SU-DHL-6 (cell line): ENCODE measurements at regions not wholly inside any gene's neighbourhood (a gene's known extent, or its start where the extent isn't known, plus 50 kb on each side); places are given as distances from the start of the nearest gene placed in this dataset.
"Not testable (repeated sequence)": the region's sequence is repeated elsewhere in the genome, so short reads cannot be mapped to it uniquely, and the experiment has no call there.

Experiments
- EZH2phosphoT487 ChIP-seq: fragments of 200-600 bp; sonication (generic), shearing (Covaris generic); conservative IDR thresholded peaks from 2 replicates; pipeline ENCODE4 v1.6.1; 2018; ENCODE audit warnings: mild to moderate bottlenecking, antibody characterized with exemption, low read length, moderate library complexity, mixed read lengths
- TF ChIP-seq, protein P1 (sequence below): fragments of 200-600 bp; sonication (generic); IDR thresholded peaks from one replicate; pipeline ENCODE4 v1.5.1; 2017; ENCODE audit warnings: antibody characterized with exemption, mild to moderate bottlenecking, low read length, moderate library complexity; ENCODE audit not compliant: insufficient read depth, poor library complexity, severe bottlenecking

DNA sequence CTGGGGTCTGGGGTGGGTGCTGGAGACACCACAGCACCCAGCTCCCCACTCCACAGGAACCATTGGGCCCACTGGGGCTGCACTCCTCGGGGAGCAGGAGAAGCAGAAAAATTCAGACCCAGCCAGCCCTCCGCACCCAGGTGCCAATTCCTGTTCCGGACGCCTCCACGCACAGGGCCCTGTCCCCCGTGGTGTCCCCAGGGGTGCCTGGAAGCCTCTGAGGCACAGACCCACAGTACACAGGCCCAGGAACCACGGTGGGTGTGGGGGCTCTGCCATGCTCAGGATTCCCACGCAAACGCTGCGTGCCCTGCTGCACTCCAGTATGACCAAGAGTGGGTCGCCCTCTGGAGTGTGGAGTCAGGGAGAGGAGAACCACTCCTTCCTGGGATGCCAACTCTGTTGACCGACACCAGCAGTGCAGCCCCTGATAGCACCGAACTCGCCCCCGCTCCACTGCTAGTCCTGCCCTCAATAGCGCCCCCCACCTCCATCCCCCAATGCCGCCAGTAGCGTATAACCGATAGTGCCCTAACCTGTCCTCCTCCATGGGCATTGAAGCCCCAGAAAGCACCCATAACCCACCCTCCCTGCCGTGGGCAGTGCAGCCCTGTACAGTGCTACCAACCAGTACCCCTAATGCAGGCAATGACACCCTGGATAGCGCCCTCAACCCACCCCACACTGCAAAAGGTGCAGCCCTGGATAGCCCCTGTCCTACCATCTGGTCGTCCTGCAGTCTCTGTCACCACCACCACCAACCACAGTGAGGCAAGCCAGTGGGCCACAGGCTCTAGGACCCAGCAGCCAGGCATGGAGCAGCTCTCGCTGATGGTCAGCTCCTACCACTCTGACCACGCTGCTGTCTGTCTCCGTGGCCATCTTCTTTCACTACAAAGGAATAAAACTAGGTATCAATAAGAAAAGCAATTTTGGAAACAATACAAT, 2877.2 kb downstream of the RPIA start:
- TF ChIP-seq, protein P1, sequence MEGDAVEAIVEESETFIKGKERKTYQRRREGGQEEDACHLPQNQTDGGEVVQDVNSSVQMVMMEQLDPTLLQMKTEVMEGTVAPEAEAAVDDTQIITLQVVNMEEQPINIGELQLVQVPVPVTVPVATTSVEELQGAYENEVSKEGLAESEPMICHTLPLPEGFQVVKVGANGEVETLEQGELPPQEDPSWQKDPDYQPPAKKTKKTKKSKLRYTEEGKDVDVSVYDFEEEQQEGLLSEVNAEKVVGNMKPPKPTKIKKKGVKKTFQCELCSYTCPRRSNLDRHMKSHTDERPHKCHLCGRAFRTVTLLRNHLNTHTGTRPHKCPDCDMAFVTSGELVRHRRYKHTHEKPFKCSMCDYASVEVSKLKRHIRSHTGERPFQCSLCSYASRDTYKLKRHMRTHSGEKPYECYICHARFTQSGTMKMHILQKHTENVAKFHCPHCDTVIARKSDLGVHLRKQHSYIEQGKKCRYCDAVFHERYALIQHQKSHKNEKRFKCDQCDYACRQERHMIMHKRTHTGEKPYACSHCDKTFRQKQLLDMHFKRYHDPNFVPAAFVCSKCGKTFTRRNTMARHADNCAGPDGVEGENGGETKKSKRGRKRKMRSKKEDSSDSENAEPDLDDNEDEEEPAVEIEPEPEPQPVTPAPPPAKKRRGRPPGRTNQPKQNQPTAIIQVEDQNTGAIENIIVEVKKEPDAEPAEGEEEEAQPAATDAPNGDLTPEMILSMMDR = not testable (repeated sequence)
- TF ChIP-seq EZH2phosphoT487 = not testable (repeated sequence)
